GM10248 (cell line): ENCODE measurements at regions not wholly inside any gene's neighbourhood (a gene's known extent, or its start where the extent isn't known, plus 50 kb on each side); places are given as distances from the start of the nearest gene placed in this dataset.

Source experiments
- CTCF ChIA-PET: fragments of 300-600 bp; sonication (Branson Sonifier 250); formaldehyde crosslinking; extraction: SDS; loops from one replicate; lab custom pipeline; 2021; ENCODE audit warnings: antibody characterized with exemption; lab: Yijun Ruan, JAX
- POLR2A ChIA-PET: fragments of 350-650 bp; sonication (Branson Sonifier 250); formaldehyde crosslinking; extraction: SDS; loops from one replicate; lab custom pipeline; 2020; ENCODE audit warnings: antibody characterized with exemption; lab: Yijun Ruan, JAX
- DNase-seq: peaks from one replicate; pipeline ENCODE4 v3.0.0; 2012; ENCODE audit errors: extremely low spot score
- CTCF ChIP-seq: IDR thresholded peaks from 2 replicates; pipeline ENCODE4 v1.5.1; 2012; ENCODE audit warnings: mild to moderate bottlenecking, low read depth; ENCODE audit errors: extremely low read depth, missing control alignments, control extremely low read depth

GRCh38 chr11:128316541-128317227 lies 270.7 kb downstream of the ETS1 start:
- DNase-seq = no peak
- no peak for TF ChIP-seq CTCF
- CTCF ChIA-PET = interaction anchor here (1.1 to 3.1 kb wide), 5 partner anchors 10 to 26 kb away, joined by 3 to 16 read pairs (median 6); no protein-coding TSS in a partner anchor
- POLR2A ChIA-PET = no interaction called here

- ChIA-PET CTCF (interaction anchor here (2.1 to 3.1 kb wide), 2 partner anchors 11 to 16 kb away, joined by 6 to 13 read pairs; no protein-coding TSS in a partner anchor), POLR2A (no interaction called here)
- no peak for TF ChIP-seq CTCF
- no peak for DNase-seq
Observed at GRCh38 chr11:128315933-128316332, 271.4 kb downstream of the ETS1 start.

GRCh38 chr11:128313931-128314330 lies 273.4 kb downstream of the ETS1 start:
- DNase-seq = no peak
- ChIA-PET CTCF (no interaction called here), POLR2A (no interaction called here)
- no peak for TF ChIP-seq CTCF

GRCh38 chr11:128311742-128312719 lies 275.3 kb downstream of the ETS1 start:
- ChIA-PET CTCF (interaction anchor here (1.6 kb wide), 1 partner anchor 22 kb away, joined by 4 read pairs; no protein-coding TSS in a partner anchor), POLR2A (interaction anchor here (0.6 kb wide), 1 partner anchor 197 kb away, joined by 3 read pairs; no protein-coding TSS in a partner anchor)
- no peak for TF ChIP-seq CTCF
- DNase-seq = no peak

- DNase-seq = no peak
- ChIA-PET POLR2A (no interaction called here), CTCF (interaction anchor here (1.0 to 2.0 kb wide), 3 partner anchors 11 to 20 kb away, joined by 3 to 10 read pairs (median 4); no protein-coding TSS in a partner anchor)
- no peak for TF ChIP-seq CTCF
Observed at GRCh38 chr11:128310676-128311445, 276.5 kb downstream of the ETS1 start.
